Right kidney (tissue), 1 donor: ENCODE measurements at regions not wholly inside any gene's neighbourhood (a gene's known extent, or its start where the extent isn't known, plus 50 kb on each side); places are given as distances from the start of the nearest gene placed in this dataset.
"Not testable (repeated sequence)": the region's sequence is repeated elsewhere in the genome, so short reads cannot be mapped to it uniquely, and the experiment has no call there.

Source experiments
- DNase-seq: peaks from one replicate; pipeline ENCODE4 v3.0.0-alpha.2; 2016

- DNase-seq, result no peak
Observed at GRCh38 chr3:99586701-99587100, 51.7 kb upstream of the COL8A1 start.

DNA sequence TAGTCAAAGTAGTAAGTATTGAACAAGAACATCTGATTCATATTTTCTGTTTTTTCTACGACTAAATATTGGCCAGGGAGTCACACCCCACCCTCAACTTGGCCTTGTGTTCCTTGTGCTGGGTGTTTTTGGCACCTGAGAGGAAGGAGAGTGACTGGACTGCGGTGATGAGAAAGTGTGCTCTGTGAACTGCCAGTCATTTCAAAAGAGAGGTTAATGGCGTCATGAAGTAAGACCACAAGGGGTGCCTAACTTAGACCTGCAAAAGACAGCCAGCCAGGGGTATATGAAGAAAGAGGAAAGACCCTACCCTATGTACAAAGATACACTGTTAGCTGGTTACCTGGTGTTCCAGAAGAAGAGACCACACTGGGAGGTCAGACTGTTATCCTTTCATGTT is 58.4 kb upstream of the COL8A1 start:
- no peak for DNase-seq

DNA sequence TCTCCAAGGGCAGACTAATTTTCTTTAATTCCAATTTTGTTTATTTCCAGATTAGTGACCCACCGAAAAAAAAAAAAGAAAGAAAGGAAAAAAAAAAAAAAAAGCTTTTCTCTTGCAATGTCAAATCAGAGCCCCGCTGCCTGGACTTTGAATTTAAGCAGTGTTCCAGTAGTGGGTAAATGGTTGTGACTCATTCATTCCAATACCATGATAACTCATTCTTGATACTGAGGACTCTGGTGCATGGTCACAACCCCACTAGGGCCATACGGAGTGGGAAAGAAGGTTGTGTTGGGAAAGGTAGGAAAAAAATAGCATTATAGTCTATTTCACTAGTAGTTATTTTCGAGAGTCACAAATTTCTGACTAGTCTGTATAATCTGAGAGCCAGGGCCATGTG is 59.1 kb upstream of the COL8A1 start:
- DNase-seq, result no peak

DNA sequence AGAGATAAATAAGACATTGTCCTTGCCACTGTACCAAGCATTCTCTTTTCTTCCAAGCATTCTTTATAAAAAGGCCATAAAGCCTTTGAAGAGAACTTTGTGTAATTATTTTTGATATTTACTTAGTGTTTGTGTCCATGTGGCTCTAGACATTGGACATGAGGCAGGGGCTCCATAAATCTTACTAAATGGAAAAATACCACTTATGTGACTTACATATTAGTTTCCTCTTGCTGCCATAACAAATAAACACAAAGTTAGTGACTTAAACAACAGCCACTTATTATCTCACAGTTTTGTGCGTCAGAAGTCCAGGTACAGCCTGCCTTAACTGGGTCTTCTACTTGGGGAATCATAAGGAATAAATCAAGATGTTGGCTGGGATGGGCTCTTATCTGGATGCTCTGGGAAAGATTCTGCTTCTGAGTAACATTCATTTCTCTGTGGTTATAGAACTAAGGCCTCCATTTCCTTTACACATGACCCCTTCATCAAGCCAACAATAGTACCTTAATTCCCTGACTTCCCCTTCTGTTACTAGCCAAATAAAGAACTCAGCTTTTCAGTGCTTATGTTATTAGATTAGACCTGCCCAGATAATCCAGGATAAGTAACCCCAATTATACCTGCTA is 59.9 kb upstream of the COL8A1 start:
- DNase-seq, result no peak

DNA sequence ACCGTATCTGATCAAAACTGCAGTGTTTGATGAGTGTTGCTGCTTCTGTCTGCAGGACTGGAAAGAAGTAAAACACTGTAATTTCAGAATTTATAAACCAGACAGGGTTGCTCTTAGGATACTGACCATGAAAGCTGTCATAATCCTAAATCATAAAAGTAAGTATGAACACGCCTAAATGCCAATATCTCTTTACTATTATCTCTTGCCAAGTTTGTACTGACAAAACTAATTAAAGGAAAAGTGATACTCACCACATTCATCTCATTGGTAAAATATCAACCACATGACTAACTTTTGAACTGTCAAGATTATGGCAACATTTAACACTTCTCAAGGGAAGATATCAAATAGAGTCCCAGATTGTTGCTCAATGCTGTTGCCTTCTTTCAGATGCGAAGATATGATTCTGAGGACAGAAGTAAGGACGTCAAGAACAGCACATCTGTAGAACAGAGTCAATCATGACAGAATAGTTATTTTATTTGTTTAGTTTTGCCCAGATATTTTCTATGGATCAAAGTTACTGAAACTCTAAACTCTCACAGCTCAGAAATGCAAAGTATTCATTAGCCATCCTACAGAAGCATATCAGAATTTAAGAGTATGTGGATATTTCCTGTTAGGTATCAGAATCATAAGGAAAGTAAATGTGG is 61.4 kb upstream of the COL8A1 start:
- DNase-seq, result no peak

GRCh38 chr3:99575683-99576082 is 62.7 kb upstream of the COL8A1 start:
- DNase-seq, result no peak

DNA sequence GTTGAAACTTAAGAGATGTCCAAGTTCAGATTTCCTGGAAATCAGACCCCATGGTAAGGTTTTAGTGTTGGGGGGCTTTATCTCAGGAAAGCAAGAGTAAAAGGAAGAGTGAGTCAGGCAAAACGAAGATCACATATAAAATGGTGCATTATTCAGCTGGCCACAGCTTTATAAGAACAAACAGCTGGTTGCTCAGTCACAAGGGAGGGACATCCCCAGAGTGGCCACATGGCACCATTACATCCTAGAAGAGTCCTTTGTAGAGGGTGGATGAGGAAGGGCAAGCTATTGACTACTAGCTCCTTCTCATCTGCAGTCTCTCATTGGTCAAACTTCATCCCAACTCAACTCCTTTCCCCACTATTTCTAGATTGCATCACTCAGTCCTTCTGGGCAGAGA is 68.3 kb upstream of the COL8A1 start:
- no peak for DNase-seq

DNA sequence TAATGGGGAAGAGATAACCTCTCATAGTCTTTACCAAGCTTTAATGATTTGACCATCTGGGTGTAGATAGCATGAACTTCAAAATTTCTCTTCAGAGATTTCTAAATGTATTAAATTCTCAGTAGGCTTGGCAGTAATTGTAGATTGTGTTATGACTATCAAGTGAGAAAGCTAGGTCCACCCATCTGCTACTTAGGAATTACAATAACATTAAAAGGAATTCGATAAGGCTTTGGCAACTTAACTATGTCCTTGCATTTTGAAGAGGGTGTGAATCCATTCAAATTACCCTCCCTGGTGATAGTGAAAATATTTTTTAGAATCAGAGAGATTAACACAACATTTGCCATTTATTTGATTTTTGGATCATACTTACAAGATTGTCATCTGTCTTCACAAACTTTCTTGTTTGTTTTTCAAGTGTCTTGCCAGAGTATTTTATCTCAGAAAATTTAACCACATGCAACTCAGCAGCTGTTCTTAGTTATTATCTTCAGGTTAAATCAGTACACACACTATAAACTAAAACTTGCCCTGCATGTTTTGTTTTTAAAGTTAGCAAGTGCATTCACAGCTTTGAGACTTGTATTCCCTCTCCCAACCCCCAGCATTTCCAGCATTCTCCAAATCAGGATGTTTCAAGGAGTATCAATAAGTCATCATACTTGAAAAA is 69.6 kb upstream of the COL8A1 start:
- DNase-seq, result no peak

DNA sequence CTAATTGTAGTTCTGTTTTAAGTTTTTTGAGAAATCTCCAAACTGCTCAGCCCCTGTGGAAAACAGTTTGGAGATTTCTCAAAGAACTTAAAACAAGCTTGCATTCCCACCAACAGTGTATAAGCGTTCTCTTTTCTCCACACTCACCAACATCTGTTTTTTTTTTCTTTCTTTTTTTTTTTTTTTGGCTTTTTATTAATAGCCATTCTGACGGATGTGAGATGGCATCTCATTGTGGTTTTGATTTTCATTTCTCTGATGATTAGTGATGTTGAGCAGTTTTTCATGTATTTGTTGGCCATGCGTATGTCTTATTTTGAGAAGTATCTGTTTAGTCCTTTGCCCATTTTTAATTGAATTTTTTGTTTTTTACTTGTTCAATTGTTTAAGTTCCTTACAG is 73.1 kb upstream of the COL8A1 start:
- no peak for DNase-seq

GRCh38 chr3:99562990-99563607 is 75.3 kb upstream of the COL8A1 start:
- DNase-seq, result no peak

GRCh38 chr3:99562138-99562537 is 76.3 kb upstream of the COL8A1 start:
- no peak for DNase-seq

DNA sequence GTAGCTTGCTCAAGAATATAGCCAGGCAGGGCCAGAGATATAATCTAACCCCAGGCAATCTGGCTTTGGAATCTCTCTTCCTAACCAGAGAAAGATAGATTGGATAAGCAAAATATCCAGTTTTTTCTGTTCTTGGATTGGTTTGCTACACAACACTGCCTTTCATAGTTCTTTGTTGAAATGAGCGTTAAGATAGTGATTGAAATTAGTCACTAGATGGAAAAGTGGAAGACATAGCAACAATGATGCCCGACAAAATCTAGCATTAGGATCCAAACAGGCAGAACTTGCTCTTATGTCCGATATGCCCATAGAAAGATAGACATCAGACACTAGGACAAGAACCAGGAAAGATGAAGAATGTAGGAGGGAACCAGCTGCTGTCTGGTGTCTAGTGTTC is 77.3 kb upstream of the COL8A1 start:
- DNase-seq, result no peak

GRCh38 chr3:99559196-99559595 is 79.2 kb upstream of the COL8A1 start:
- no peak for DNase-seq

DNA sequence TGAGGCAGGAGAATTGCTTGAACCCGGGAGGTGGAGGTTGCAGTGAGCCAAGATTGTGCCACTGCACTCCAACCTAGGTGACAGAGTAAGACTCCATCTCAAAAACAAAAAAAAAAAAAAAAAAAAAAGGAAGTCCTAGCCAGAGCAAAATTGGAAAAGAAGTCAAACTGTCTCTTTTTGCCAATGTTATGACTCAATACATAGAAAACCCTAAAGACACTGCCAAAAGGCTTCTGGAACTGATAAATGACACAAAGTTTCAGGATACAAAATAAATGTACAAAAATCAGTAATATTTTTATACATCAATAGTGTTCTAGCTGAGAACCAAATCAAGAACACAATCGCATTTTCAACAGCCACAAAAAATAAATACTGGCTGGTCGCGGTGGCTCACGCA is 82.5 kb upstream of the COL8A1 start:
- DNase-seq, result not testable (repeated sequence)

DNA sequence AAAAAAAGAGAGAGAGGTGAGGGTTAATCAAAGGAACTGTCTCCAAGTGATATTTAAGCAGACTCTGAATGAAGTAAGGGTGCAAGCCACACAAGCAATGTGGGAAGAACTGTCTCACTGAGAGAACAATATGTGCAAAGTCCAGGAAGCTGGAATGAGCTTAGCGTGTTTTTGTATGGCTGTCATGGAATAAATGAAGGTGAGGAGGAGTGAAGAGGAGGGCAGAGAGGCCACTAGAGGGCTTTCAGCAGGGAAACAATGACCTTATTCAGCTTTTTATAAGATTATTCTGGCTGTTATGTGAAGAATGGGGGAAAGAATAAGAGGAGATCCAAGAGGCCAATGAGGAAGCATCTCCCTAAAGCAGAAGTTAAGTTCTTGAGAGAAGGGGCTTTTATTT is 86.9 kb upstream of the COL8A1 start:
- no peak for DNase-seq

GRCh38 chr3:99549957-99550603 is 88.3 kb upstream of the COL8A1 start:
- DNase-seq, result no peak

- DNase-seq, result no peak
Observed at GRCh38 chr3:99549220-99549619, 89.2 kb upstream of the COL8A1 start.

GRCh38 chr3:99548674-99549073 is 89.7 kb upstream of the COL8A1 start:
- DNase-seq, result no peak

DNA sequence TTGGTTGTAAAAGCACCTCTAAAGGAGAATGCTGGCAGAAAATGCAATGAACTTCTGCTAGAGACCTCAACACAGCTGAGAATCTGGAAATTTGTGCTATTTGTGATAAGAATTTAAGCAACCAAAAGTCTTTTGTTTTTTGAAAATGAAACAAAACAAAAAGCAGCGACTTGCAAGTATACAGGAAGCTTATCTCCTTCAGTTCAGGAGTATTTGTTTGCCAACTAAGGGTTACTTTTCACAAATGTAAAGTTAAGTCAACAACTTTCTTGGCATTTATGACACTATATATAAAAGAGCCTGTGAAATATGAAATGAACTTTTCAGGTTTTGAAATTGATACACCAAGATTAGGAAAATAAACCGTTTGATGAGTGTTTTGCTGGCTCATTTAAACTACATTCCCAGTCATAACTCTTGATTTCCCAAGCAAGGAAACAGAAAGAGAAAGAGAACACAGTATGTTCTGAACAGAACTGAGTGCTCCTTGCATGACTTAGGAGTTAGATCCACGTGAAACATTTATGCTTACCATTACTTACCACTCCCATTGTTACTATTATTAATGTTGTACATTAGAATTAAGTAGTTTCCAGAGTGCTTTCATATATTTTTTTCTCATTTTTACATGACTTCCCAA is 92.3 kb upstream of the COL8A1 start:
- no peak for DNase-seq

GRCh38 chr3:99544786-99545281 is 93.6 kb upstream of the COL8A1 start:
- DNase-seq, result no peak

DNA sequence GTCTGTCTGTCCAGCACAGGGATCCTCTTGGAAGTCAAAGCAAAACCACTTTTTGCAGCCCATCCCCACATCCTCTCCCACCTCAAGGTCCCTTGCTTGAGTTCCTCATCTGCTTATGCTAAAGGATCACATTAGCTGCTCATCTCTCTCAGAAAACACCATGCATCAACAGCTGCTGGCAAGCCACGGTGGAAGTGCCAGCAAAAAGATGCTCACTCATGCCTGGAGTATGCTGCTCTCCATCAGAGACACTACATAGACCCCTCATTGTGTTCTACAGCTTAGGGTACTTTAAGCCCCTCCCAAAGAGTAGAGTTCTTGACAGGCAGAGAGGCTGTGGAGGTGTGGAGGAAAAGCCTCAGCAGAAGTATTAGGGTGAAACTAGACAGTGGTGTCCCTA is 94.6 kb upstream of the COL8A1 start:
- DNase-seq, result no peak

DNA sequence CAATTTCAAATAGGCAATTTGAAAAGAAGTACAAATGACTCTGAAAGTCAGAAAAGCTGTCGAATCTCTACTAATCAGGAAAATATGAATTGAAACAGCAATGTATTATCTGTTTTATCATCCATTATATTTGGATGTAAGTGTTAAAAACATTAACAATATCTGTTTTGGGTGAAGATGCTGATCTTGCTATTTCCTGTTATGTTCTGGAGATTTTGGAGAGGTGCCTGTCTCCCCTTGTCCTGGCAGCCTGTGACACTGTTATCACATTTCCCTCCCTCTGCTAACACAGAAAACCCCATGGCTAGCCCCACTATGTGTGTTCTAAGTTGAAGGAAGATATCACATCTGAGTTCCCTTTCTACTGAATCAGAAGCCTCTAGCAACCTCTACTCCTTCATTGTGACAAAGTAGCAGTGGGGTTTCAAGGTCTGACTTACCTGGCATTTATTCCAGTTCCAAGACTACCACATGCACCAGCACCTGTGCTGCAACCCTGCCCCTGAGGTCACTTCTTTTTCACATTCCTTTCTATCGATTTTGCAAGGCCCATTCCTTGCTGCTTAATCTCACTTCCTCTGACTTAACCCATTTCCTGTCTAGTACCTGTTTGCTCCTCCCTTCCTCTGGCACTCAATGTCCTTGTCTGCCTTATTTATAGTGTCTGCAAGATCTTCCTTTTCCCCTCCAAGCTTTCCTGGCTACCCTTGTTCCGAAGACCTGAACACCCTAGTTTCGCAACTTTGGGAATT is 95.5 kb upstream of the COL8A1 start:
- no peak for DNase-seq
